ENCODE measurements at regions not wholly inside any gene's neighbourhood (a gene's known extent, or its start where the extent isn't known, plus 50 kb on each side); places are given as distances from the start of the nearest gene placed in this dataset.
A peak's percentile ranks its signal among the peaks of the same experiment; 100 is the strongest.

GRCh38 chr1:200328379-200328778 lies 81.5 kb downstream of the ZNF281 start:
- no peak for DNase-seq (ENCODE audit: low spot score)
- in situ Hi-C loops (cut with HindIII; ENCODE audit: low sequenced_read_pairs) = no loop called here

DNA sequence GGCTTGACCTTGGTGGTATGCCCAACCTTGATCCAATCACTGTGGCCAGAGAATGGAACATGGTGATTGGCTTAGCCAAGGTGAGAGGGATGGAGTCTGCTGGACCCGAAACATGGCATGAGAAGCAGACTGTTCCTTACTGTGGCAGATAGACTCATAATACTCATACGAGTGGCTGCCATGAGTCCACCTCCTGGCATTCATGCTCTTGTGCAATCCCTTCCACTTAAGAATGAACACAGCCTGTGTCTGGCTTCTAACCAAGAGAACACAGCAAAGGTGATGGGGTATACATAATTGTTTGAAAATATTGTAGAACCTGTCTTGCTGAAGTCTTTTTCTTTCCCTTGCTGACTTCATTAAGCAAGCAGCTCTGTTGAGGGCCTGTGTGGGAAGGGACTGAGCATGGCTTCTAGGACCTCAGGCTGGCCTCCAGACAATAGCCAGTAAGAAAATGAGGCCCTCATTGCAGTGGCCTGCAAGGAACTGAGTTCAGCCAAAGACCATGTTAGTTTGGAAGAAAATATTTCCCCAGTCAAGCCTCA lies 85.9 kb downstream of the ZNF281 start:
- no peak for DNase-seq (ENCODE audit: low spot score)
- in situ Hi-C loops (cut with HindIII; ENCODE audit: low sequenced_read_pairs) = no loop called here

- in situ Hi-C loops (cut with HindIII; ENCODE audit: low sequenced_read_pairs) = no loop called here
- no peak for DNase-seq (ENCODE audit: low spot score)
Observed at GRCh38 chr1:200319148-200319547, 90.7 kb downstream of the ZNF281 start.

- no peak for DNase-seq (ENCODE audit: low spot score)
- in situ Hi-C loops (cut with HindIII; ENCODE audit: low sequenced_read_pairs) = no loop called here
Observed at GRCh38 chr1:200317236-200317635, 92.6 kb downstream of the ZNF281 start.

GRCh38 chr1:200316148-200316803 lies 93.6 kb downstream of the ZNF281 start:
- no peak for DNase-seq (ENCODE audit: low spot score)
- in situ Hi-C loops (cut with HindIII; ENCODE audit: low sequenced_read_pairs) = no loop called here

GRCh38 chr1:200314085-200314750 lies 95.6 kb downstream of the ZNF281 start:
- in situ Hi-C loops (cut with HindIII; ENCODE audit: low sequenced_read_pairs) = no loop called here
- no peak for DNase-seq (ENCODE audit: low spot score)

DNA sequence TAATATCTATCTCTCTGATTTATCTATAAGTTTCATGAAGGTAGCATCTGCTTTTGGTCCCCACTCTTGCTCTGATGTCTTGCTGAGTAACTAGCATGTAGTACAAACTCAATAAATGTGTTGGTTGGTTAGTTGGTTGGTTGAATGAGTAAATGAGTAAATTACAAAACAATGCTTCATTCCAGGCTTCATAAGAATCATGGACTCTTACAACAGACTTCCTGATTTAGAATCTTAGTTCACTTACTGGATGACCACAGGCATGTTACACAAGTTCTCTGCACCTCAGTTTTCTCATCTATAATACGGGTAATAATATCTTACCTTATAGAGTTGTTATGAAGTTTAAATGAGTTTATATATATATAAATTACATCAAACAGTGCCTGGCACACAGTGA lies 98.6 kb downstream of the ZNF281 start:
- in situ Hi-C loops (cut with HindIII; ENCODE audit: low sequenced_read_pairs) = no loop called here
- DNase-seq (ENCODE audit: low spot score) = no peak

GRCh38 chr1:200310824-200311223 lies 99.0 kb downstream of the ZNF281 start:
- DNase-seq (ENCODE audit: low spot score) = no peak
- in situ Hi-C loops (cut with HindIII; ENCODE audit: low sequenced_read_pairs) = no loop called here

DNA sequence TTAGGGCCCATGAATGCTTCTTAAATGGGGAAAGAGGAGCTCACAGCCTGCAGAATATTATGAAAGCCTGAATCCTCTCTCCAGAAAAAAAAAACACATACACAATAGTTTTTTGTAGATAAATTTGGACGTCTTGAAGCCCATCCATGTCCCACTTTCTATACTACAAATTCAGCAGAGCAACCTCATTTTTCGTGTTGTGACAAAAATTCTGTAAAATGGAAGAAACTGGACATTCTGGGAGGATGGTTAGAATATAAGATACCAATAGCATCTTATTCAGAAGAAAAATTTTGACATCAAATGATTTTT lies 102.1 kb downstream of the ZNF281 start:
- in situ Hi-C loops (cut with HindIII; ENCODE audit: low sequenced_read_pairs) = no loop called here
- no peak for DNase-seq (ENCODE audit: low spot score)

- peak; percentile 25 for DNase-seq (ENCODE audit: low spot score)
- in situ Hi-C loops (cut with HindIII; ENCODE audit: low sequenced_read_pairs) = no loop called here
Observed at GRCh38 chr1:200306944-200307754, 102.7 kb downstream of the ZNF281 start.

- in situ Hi-C loops (cut with HindIII; ENCODE audit: low sequenced_read_pairs) = no loop called here
- DNase-seq (ENCODE audit: low spot score) = no peak
Observed at GRCh38 chr1:200305806-200306205, 104.0 kb downstream of the ZNF281 start.

GRCh38 chr1:200304171-200304570 lies 105.7 kb downstream of the ZNF281 start:
- in situ Hi-C loops (cut with HindIII; ENCODE audit: low sequenced_read_pairs) = no loop called here
- DNase-seq (ENCODE audit: low spot score) = no peak

DNA sequence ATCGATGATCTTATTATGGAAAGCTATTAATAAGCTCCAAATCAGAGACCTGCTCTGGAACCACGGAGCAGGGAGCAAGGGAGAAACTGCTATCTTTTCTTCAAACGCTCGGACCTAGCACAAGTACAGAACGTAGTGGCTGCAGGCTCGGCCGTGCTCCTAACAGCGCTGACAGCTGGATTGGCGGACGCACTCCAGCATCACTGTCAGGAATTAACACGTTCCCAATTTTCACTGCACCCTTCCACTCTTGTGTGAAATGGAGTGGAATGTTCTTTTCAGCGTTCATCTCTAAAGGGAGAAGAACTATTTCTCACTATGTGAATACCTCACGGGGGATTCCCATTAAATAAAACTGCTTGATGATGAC lies 106.9 kb downstream of the ZNF281 start:
- DNase-seq (ENCODE audit: low spot score) = no peak
- in situ Hi-C loops (cut with HindIII; ENCODE audit: low sequenced_read_pairs) = no loop called here

DNA sequence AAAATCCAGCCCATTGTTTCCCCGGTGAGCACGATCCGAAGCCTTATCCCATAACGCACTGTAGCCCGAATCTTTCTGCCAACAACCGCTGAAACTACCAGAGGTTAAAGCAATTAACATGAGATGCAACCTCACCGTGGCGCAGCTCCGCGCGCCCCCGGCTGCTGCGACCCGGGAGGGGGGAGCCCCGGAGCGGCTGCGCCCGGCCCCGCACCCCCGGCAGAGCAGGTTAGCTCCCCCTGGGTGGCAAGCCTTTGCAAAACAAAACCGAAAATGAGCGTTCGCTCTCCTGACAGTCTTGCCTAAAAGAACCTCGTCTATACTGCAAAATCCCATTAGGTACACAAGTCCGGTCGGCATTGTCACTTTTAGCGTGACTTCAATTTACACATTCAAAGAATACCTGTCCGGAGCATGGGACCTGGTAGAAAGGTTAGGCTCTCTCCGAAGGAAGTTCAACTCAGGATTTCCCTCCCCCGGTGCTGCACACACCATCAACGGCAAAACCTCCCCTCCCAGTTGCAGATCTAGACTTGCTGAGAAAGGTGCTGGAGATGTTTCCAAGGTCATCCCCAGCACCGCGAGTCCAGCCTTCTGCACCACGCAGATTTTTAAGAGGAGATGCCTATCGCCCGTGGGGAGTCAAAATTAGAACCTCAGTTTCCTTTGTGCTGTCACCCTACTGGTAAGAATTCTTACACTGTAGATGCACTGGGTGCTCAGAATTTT lies 107.5 kb downstream of the ZNF281 start:
- peak; percentile 6 for DNase-seq (ENCODE audit: low spot score)
- in situ Hi-C loops (cut with HindIII; ENCODE audit: low sequenced_read_pairs) = no loop called here

DNA sequence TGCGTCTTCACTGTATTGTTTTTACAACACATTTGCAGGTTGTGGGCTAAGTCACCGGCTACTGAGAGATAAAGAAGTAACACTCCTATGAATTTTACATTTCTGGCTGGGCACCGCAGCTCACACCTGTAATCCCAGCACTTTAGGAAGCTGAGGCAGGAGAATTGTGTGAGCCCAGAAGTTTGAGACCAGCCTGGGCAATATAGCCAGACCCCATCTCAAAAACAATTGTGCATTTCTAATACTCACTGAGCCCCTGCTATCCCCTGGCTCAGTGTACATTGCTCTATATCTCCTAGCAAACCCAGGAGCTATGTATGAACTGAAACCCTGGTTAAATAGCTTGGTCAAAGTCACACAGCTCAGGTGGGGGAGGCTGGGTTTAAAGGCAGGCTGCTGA lies 108.7 kb downstream of the ZNF281 start:
- in situ Hi-C loops (cut with HindIII; ENCODE audit: low sequenced_read_pairs) = no loop called here
- no peak for DNase-seq (ENCODE audit: low spot score)

DNA sequence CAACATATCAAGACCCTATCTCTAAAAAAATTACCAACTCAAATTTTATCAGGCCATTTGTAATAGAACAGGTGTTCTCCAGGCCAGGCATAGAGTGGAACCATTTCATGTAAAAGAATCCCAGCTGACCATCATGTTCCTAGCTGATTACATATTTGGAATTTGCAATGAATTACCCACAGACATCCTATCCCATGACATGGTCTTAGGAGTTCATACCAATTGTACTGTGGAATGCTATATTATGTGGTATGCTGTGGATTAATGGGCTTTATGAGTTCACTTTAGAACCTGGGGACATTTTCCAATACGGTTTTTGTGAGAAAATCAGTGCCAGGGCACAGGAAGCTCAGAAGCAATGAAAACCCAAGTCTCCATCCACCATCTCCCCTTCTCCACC lies 110.3 kb downstream of the ZNF281 start:
- DNase-seq (ENCODE audit: low spot score) = no peak
- in situ Hi-C loops (cut with HindIII; ENCODE audit: low sequenced_read_pairs) = no loop called here

DNA sequence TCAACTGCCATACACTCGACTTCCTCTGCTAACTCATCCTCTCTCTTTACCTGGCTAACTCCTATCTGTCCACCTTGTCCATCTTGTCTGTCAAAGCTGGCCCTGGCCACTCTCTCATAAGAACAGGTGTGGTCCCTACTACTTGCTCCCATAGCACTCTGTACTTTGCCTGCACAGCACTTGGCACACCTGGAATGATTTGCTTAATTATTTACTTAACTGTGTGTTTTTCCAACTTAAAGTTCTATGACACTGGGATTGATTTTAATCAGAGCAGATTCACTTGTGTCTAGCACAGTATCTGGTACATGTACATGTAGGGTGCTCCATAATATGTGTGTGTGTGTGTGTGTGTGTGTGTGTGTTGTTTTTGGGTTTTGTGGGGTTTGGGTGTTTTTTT lies 111.6 kb downstream of the ZNF281 start:
- in situ Hi-C loops (cut with HindIII; ENCODE audit: low sequenced_read_pairs) = no loop called here
- no peak for DNase-seq (ENCODE audit: low spot score)

DNA sequence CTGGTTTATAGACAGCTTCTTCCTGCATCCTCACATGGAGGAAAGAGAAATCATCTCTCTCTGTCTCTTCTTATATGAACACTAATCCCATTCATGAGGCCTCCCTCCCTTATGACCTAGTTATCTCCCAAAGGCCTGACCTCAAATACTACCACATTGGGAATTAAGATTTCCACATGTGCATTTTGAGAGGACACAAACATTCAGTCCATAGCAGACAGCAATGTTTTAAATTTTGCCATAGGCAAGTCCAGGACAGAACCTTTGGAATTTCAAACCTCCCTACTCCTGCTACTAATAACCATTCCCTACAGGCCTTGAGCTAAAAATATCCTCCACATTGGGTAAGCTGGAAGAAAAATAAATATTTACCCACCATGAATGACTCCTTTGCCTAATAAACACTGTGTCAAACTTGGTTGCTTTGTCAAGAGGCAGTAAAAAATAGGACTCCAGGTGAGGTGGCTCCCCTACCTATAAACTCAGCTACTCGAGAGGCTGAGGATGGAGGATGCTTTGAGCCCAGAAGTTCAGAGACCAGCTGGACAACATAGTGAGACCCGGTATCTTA lies 113.7 kb downstream of the ZNF281 start:
- no peak for DNase-seq (ENCODE audit: low spot score)
- in situ Hi-C loops (cut with HindIII; ENCODE audit: low sequenced_read_pairs) = no loop called here

- no peak for DNase-seq (ENCODE audit: low spot score)
- in situ Hi-C loops (cut with HindIII; ENCODE audit: low sequenced_read_pairs) = no loop called here
Observed at GRCh38 chr1:200294241-200294640, 115.6 kb downstream of the ZNF281 start.

All from G401 (cell line).